GM12878 (cell line): ENCODE measurements at regions not wholly inside any gene's neighbourhood (a gene's known extent, or its start where the extent isn't known, plus 50 kb on each side); places are given as distances from the start of the nearest gene placed in this dataset.
"Not testable (repeated sequence)": the region's sequence is repeated elsewhere in the genome, so short reads cannot be mapped to it uniquely, and the experiment has no call there.

ENCODE experiments used
- ATAC-seq: fragments of 200-7000 bp; cut with Tn5 transposase; 3 replicates; pipeline ENCODE4 v1.9.1; 2020; ENCODE audit warnings: mild to moderate bottlenecking, moderate library complexity
- BruUV-seq: library from RNA; stranded (reverse); fragments of 400-500 nt; replicated peaks from 2 replicates; lab custom pipeline; 2021; lab: Mats Ljungman, UMichigan
- CTCF ChIA-PET: fragments of 300-600 bp; sonication (Branson Sonifier 250); formaldehyde crosslinking; extraction: SDS; loops from one replicate; lab custom pipeline; 2021; ENCODE audit warnings: inconsistent platforms; lab: Yijun Ruan, JAX
- POLR2A ChIA-PET: fragments of 350-600 bp; formaldehyde crosslinking; extraction: SDS; loops from one replicate; lab custom pipeline; 2021; ENCODE audit warnings: inconsistent platforms; lab: Charles Lee
- RAD21 ChIA-PET: fragments of 300-600 bp; sonication (Branson Sonifier 250); formaldehyde crosslinking; loops from one replicate; lab custom pipeline; 2023; ENCODE audit warnings: antibody characterized with exemption; ENCODE audit not compliant: unreplicated experiment; lab: Charles Lee
- SMC1A ChIA-PET: fragments of 300-600 bp; sonication (Branson Sonifier 250); formaldehyde crosslinking; loops from one replicate; lab custom pipeline; 2023; ENCODE audit not compliant: unreplicated experiment, uncharacterized antibody; lab: Charles Lee
- DNase-seq: peaks from one replicate; pipeline ENCODE4 v3.0.0-alpha.2; 2011; ENCODE audit warnings: low read depth, low spot score
- FAIRE-seq: peaks from 3 replicates; lab custom pipeline; 2011; peaks lifted over from hg19 to GRCh38; lab: Jason Lieb, UNC
- H2AFZ ChIP-seq: 2 replicates; pipeline ENCODE4 v1.6.0; 2011; ENCODE audit warnings: low read depth, low read length, control low read depth; ENCODE audit not compliant: control insufficient read depth
- H3K27ac ChIP-seq: 2 replicates; pipeline ENCODE4 v1.5.1; 2011; ENCODE audit warnings: control low read depth; ENCODE audit not compliant: control insufficient read depth, insufficient read depth
- H3K27me3 ChIP-seq, 2 experiments: replicated peaks in 1 of 2; 2 replicates each; pipeline versions ENCODE4 v1.6.0 to v1.6.1; 2011; ENCODE audit warnings: low read length in 1 of 2; ENCODE audit not compliant: control insufficient read depth in 2 of 2, insufficient read depth in 2 of 2
- H3K36me3 ChIP-seq, 2 experiments: 2 replicates each; pipeline ENCODE4 v1.5.1; 2011; ENCODE audit warnings: low read length in 1 of 2; ENCODE audit not compliant: control insufficient read depth in 2 of 2, insufficient read depth in 2 of 2
- H3K4me1 ChIP-seq: 2 replicates; pipeline ENCODE4 v1.6.1; 2011; ENCODE audit warnings: mild to moderate bottlenecking, low read length, moderate library complexity, mixed read lengths; ENCODE audit not compliant: control insufficient read depth, insufficient read depth
- H3K4me2 ChIP-seq: 2 replicates; pipeline ENCODE4 v1.6.0; 2011; ENCODE audit warnings: control low read depth; ENCODE audit not compliant: control insufficient read depth, insufficient read depth
- H3K4me3 ChIP-seq: fragments of 200-600 bp; sonication (generic); 2 replicates; pipeline ENCODE4 v1.5.1; 2016
- H3K79me2 ChIP-seq: 2 replicates; pipeline ENCODE4 v1.6.0; 2011; ENCODE audit warnings: low read length; ENCODE audit not compliant: control insufficient read depth, insufficient read depth
- H3K9ac ChIP-seq: 2 replicates; pipeline ENCODE4 v1.8.0; 2011; ENCODE audit warnings: low read length, control low read depth, mixed read lengths; ENCODE audit not compliant: control insufficient read depth, insufficient read depth
- H3K9me3 ChIP-seq: replicated peaks from 3 replicates; pipeline ENCODE4 v1.5.1; 2011; ENCODE audit warnings: mild to moderate bottlenecking, low read length; ENCODE audit not compliant: control insufficient read depth, insufficient read depth
- H4K20me1 ChIP-seq: 2 replicates; pipeline ENCODE4 v1.6.0; 2011; ENCODE audit not compliant: control insufficient read depth, insufficient read depth
- BACH1 ChIP-seq: fragments of 450-650 bp; IDR thresholded peaks from 2 replicates; pipeline ENCODE4 v1.6.1; 2017; ENCODE audit warnings: mild to moderate bottlenecking, borderline replicate concordance
- FOS ChIP-seq: IDR thresholded peaks from 3 replicates; pipeline ENCODE4 v1.6.1; 2011; ENCODE audit warnings: borderline replicate concordance; ENCODE audit not compliant: insufficient read length; ENCODE audit errors: extremely low read depth
- NFYA ChIP-seq: IDR thresholded peaks from 2 replicates; pipeline ENCODE4 v1.6.1; 2011; ENCODE audit warnings: low read depth, mild to moderate bottlenecking, low read length, improper control_type of control experiment, borderline replicate concordance
- SMAD5 ChIP-seq: IDR thresholded peaks from 2 replicates; pipeline ENCODE4 v1.6.1; 2016; ENCODE audit warnings: antibody characterized with exemption, low read depth
- SUPT20H ChIP-seq: IDR thresholded peaks from 2 replicates; pipeline ENCODE4 v1.6.1; 2011; ENCODE audit warnings: low read depth, mild to moderate bottlenecking, low read length, moderate library complexity, borderline replicate concordance; ENCODE audit not compliant: control insufficient read depth
- WGBS: methylation state at CpG from one replicate; pipeline ENCODE4 v1.1.6; 2016; ENCODE audit warnings: low lambda C conversion rate; ENCODE audit not compliant: insufficient replicate concordance, insufficient coverage; ENCODE audit errors: missing lambda C conversion rate; 5-methylcytosine and 5-hydroxymethylcytosine counted together
- in situ Hi-C: fragments of 300-500 bp; cut with MboI; formaldehyde crosslinking; loops from 9 replicates; pipeline ENCODE4 v1.14.3; 2018; ENCODE audit warnings: mixed read lengths
- intact Hi-C: fragments of 100-400 bp; cut with micrococcal nuclease; formaldehyde crosslinking; loops from one replicate; pipeline ENCODE4 v1.14.2; 2022; ENCODE audit not compliant: unreplicated experiment
- TF ChIP-seq, protein P1 (sequence below): IDR thresholded peaks from 2 replicates; pipeline ENCODE4 v1.6.1; 2012; ENCODE audit warnings: low read depth, low read length, improper control_type of control experiment

- intact Hi-C loops (no loop called here), in situ Hi-C loops (no loop called here)
- Histone ChIP-seq H2AFZ (no peak overlapping the region), H3K4me1 (no peaks in the 10 kb centered on the region), H3K36me3 (no peaks in the 10 kb centered on the region), H3K4me3 (no peak overlapping the region), H3K27me3 (no peaks in the 10 kb centered on the region), H4K20me1 (no peaks in the 10 kb centered on the region), H3K79me2 (no peaks in the 10 kb centered on the region), H3K9ac (no peak overlapping the region), H3K4me2 (no peak overlapping the region), H3K9me3 (no peaks in the 10 kb centered on the region), H3K27ac (no peak overlapping the region)
- SMC1A ChIA-PET = no interaction called here
- DNase-seq (no peak), FAIRE-seq (no peak), ATAC-seq (no peak)
- CTCF ChIA-PET = no interaction called here
- WGBS = no CpG with 5 or more reads among the region's 1 CpG
- no peak for TF ChIP-seq SUPT20H
- TF ChIP-seq NFYA = no peak
- TF ChIP-seq FOS = no peak
- TF ChIP-seq SMAD5 = no peak
- no peak for TF ChIP-seq BACH1
- TF ChIP-seq, protein P1, sequence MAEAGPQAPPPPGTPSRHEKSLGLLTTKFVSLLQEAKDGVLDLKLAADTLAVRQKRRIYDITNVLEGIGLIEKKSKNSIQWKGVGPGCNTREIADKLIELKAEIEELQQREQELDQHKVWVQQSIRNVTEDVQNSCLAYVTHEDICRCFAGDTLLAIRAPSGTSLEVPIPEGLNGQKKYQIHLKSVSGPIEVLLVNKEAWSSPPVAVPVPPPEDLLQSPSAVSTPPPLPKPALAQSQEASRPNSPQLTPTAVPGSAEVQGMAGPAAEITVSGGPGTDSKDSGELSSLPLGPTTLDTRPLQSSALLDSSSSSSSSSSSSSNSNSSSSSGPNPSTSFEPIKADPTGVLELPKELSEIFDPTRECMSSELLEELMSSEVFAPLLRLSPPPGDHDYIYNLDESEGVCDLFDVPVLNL = no peak
- RAD21 ChIA-PET = no interaction called here
- POLR2A ChIA-PET = no interaction called here
- BruUV-seq = no TSS peak
These were observed 607.1 kb downstream of the MEI4 start for GRCh38 chr6:78259935-78260334.

- DNase-seq, FAIRE-seq, H3K9me3 ChIP-seq, H3K4me2 ChIP-seq, H3K27ac ChIP-seq, ATAC-seq, BruUV-seq, in situ Hi-C loops, POLR2A ChIA-PET, RAD21 ChIA-PET, H3K4me1 ChIP-seq, H2AFZ ChIP-seq, H4K20me1 ChIP-seq, H3K36me3 ChIP-seq, H3K4me3 ChIP-seq, SMC1A ChIA-PET, CTCF ChIA-PET, H3K27me3 ChIP-seq, H3K79me2 ChIP-seq, H3K9ac ChIP-seq, intact Hi-C loops: not testable (repeated sequence)
- 0% methylated on average over 3 of the region's 3 CpGs for WGBS
These were observed 606.9 kb upstream of the IRAK1BP1 start for GRCh38 chr6:78260427-78260826.
